SK-N-SH (cell line): ENCODE measurements at regions not wholly inside any gene's neighbourhood (a gene's known extent, or its start where the extent isn't known, plus 50 kb on each side); places are given as distances from the start of the nearest gene placed in this dataset.
"Not testable (repeated sequence)": the region's sequence is repeated elsewhere in the genome, so short reads cannot be mapped to it uniquely, and the experiment has no call there.

Experiments
- CTCF ChIA-PET: fragments of 300-600, 350-600 bp; formaldehyde crosslinking; extraction: SDS; loops from one replicate; lab custom pipeline; 2021; lab: Yijun Ruan, JAX
- POLR2A ChIA-PET: fragments of 350-600 bp; sonication (Branson Sonifier 250); formaldehyde crosslinking; extraction: SDS; loops from one replicate; lab custom pipeline; 2020; ENCODE audit warnings: antibody characterized with exemption, inconsistent platforms; lab: Yijun Ruan, JAX
- DNase-seq: peaks from one replicate; pipeline ENCODE4 v3.0.0; 2012
- H2AFZ ChIP-seq: fragments of 200-600 bp; sonication (generic); 2 replicates; pipeline ENCODE4 v1.8.1; 2016; ENCODE audit warnings: antibody characterized with exemption, mild to moderate bottlenecking, low read depth
- H3F3A ChIP-seq: fragments of 200-600 bp; sonication (generic); replicated peaks from 2 replicates; pipeline ENCODE3; 2016; ENCODE audit warnings: antibody characterized with exemption, mild to moderate bottlenecking; ENCODE audit not compliant: insufficient read depth
- H3K27ac ChIP-seq, 2 experiments: fragments of 200-500 bp in 1 of 2; fragments of 200-600 bp in 1 of 2; sonication (Bioruptor generic) in 1 of 2; sonication (generic), shearing (Covaris generic) in 1 of 2; 2 replicates each; pipeline versions ENCODE4 v1.5.1 to v1.6.1; 2014 to 2016; ENCODE audit warnings: low read depth in 2 of 2, inconsistent platforms in 1 of 2, low read length in 1 of 2, mild to moderate bottlenecking in 1 of 2, mixed read lengths in 1 of 2
- H3K27me3 ChIP-seq: fragments of 200-600 bp; sonication (generic), shearing (Covaris generic); 2 replicates; pipeline ENCODE4 v1.6.1; 2016; ENCODE audit warnings: mixed run types; ENCODE audit not compliant: insufficient read depth
- H3K36me3 ChIP-seq, 2 experiments: fragments of 200-500 bp in 1 of 2; fragments of 200-600 bp in 1 of 2; sonication (Bioruptor generic) in 1 of 2; sonication (generic) in 1 of 2; replicated peaks in 1 of 2; 2 replicates each; pipeline versions ENCODE3 to v1.5.1; 2014 to 2016; ENCODE audit warnings: low read length in 1 of 2, mild to moderate bottlenecking in 1 of 2; ENCODE audit not compliant: insufficient read depth in 2 of 2, control insufficient read depth in 1 of 2
- H3K4me1 ChIP-seq, 2 experiments: fragments of 200-500 bp in 1 of 2; fragments of 200-600 bp in 1 of 2; sonication (Bioruptor generic) in 1 of 2; sonication (generic), shearing (Covaris generic) in 1 of 2; 2 replicates each; pipeline versions ENCODE4 v1.5.1 to v1.6.1; 2014 to 2016; ENCODE audit warnings: low read depth in 1 of 2, low read length in 1 of 2, mixed run types in 1 of 2; ENCODE audit not compliant: insufficient read depth in 2 of 2, control insufficient read depth in 1 of 2
- H3K4me2 ChIP-seq: fragments of 200-600 bp; sonication (generic), shearing (Covaris generic); 2 replicates; pipeline ENCODE4 v1.6.1; 2017; ENCODE audit warnings: mixed run types
- H3K4me3 ChIP-seq, 2 experiments: fragments of 200-500 bp in 1 of 2; fragments of 200-600 bp in 1 of 2; sonication (Bioruptor generic) in 1 of 2; sonication (generic), shearing (Covaris generic) in 1 of 2; 2 replicates each; pipeline versions ENCODE4 v1.5.1 to v1.8.1; 2014 to 2016; ENCODE audit warnings: low read depth in 2 of 2, inconsistent platforms in 1 of 2, low read length in 1 of 2, mild to moderate bottlenecking in 1 of 2, mixed read lengths in 1 of 2, moderate library complexity in 1 of 2
- H3K79me2 ChIP-seq: fragments of 200-600 bp; sonication (generic); 2 replicates; pipeline ENCODE4 v1.8.1; 2017; ENCODE audit warnings: mild to moderate bottlenecking; ENCODE audit not compliant: insufficient read depth
- H3K9ac ChIP-seq: fragments of 200-600 bp; sonication (generic); 2 replicates; pipeline ENCODE4 v1.6.1; 2017; ENCODE audit warnings: mixed run types
- H3K9me2 ChIP-seq: fragments of 200-600 bp; sonication (generic); 2 replicates; pipeline ENCODE4 v1.6.1; 2017; ENCODE audit warnings: mixed run types
- H3K9me3 ChIP-seq: fragments of 200-600 bp; sonication (generic); 2 replicates; pipeline ENCODE4 v1.6.1; 2017; ENCODE audit warnings: mixed run types, mild to moderate bottlenecking, moderate library complexity
- H4K20me1 ChIP-seq: fragments of 200-600 bp; sonication (generic); 2 replicates; pipeline ENCODE4 v1.6.1; 2017; ENCODE audit warnings: mild to moderate bottlenecking, mixed run types; ENCODE audit not compliant: insufficient read depth
- CHD2 ChIP-seq: fragments of 150-350 bp; IDR thresholded peaks from 2 replicates; pipeline ENCODE4 v1.6.1; 2018; ENCODE audit warnings: low read length; ENCODE audit not compliant: partially characterized antibody
- CTCF ChIP-seq: fragments of 200-600 bp; sonication (generic); IDR thresholded peaks from 2 replicates; pipeline ENCODE4 v1.6.1; 2017; ENCODE audit warnings: antibody characterized with exemption, mild to moderate bottlenecking, moderate library complexity
- FOXJ3 ChIP-seq: sonication (generic); formaldehyde crosslinking; IDR thresholded peaks from 2 replicates; pipeline ENCODE4 v1.5.1; 2020; ENCODE audit warnings: mild to moderate bottlenecking, missing genetic modification reagents
- GABPA ChIP-seq: IDR thresholded peaks from 2 replicates; pipeline ENCODE4 v1.4.0; 2012; ENCODE audit warnings: low read depth, mild to moderate bottlenecking
- GATA2 ChIP-seq: sonication (generic); formaldehyde crosslinking; IDR thresholded peaks from 2 replicates; pipeline ENCODE4 v1.5.0; 2020; ENCODE audit warnings: mild to moderate bottlenecking, missing genetic modification reagents
- NRF1 ChIP-seq: IDR thresholded peaks from 2 replicates; pipeline ENCODE4 v1.6.1; 2012; ENCODE audit warnings: low read depth, mild to moderate bottlenecking, low read length
- POLR2AphosphoS5 ChIP-seq: IDR thresholded peaks from 2 replicates; pipeline ENCODE4 v1.6.1; 2012; ENCODE audit warnings: low read depth, low read length
- RAD21 ChIP-seq: IDR thresholded peaks from 2 replicates; pipeline ENCODE4 v1.6.1; 2012; ENCODE audit warnings: mild to moderate bottlenecking, low read length
- RCOR1 ChIP-seq: fragments of 150-350 bp; IDR thresholded peaks from 2 replicates; pipeline ENCODE4 v1.6.1; 2017; ENCODE audit warnings: antibody characterized with exemption, low read length
- REST ChIP-seq: IDR thresholded peaks from 2 replicates; pipeline ENCODE4 v1.6.1; 2012; ENCODE audit warnings: mild to moderate bottlenecking, low read depth, low read length, moderate library complexity
- SIN3A ChIP-seq: IDR thresholded peaks from 2 replicates; pipeline ENCODE4 v1.6.1; 2012; ENCODE audit warnings: low read depth, mild to moderate bottlenecking, low read length, moderate library complexity, borderline replicate concordance
- WGBS: methylation state at CpG from one replicate; pipeline ENCODE4 v1.1.6; 2017; ENCODE audit warnings: low lambda C conversion rate; 5-methylcytosine and 5-hydroxymethylcytosine counted together
- TF ChIP-seq, protein P1 (sequence below): IDR thresholded peaks from 2 replicates; pipeline ENCODE4; 2012

DNA sequence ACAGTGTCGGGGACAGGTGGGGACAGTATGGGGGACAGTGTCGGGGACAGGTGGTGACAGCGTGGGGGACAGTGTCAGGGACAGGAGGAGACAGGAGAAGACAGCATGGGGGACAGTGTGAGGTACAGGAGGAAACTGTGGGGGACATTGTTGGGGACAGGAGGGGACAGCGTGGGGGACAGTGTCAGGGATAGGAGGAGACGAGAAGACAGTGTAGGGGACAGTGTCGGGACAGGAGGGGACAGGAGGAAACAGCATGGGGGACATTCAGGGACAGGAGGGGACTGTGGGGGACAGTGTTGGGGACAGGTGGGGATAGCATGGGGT, 139.5 kb downstream of the TMEM121 start:
- ChIA-PET CTCF (no interaction called here), POLR2A (no interaction called here)
- H3K9me3 ChIP-seq, result no peaks in the 10 kb centered on the region
- WGBS, result 3% methylated on average over 6 of the region's 6 CpGs
- no peaks in the 10 kb centered on the region for H3K79me2 ChIP-seq
- H3K27ac ChIP-seq, result no peak overlapping the region
- no peak overlapping the region for H2AFZ ChIP-seq
- TF ChIP-seq GABPA, result no peak
- no peak for TF ChIP-seq POLR2AphosphoS5
- TF ChIP-seq CHD2, result no peak
- TF ChIP-seq CTCF, result no peak
- TF ChIP-seq NRF1, result no peak
- no peak for TF ChIP-seq RCOR1
- no peak for TF ChIP-seq GATA2 (CRISPR knock-in tag)
- no peak for TF ChIP-seq RAD21
- no peak for TF ChIP-seq FOXJ3 (CRISPR knock-in tag)
- no peaks in the 10 kb centered on the region for H3K36me3 ChIP-seq
- no peaks in the 10 kb centered on the region for H3K27me3 ChIP-seq
- DNase-seq, result no peak
- no peaks in the 10 kb centered on the region for H3K9me2 ChIP-seq
- H3K4me3 ChIP-seq, result no peak overlapping the region
- H4K20me1 ChIP-seq, result no peaks in the 10 kb centered on the region
- H3K9ac ChIP-seq, result no peak overlapping the region
- H3K4me2 ChIP-seq, result no peak overlapping the region
- H3K4me1 ChIP-seq, result no peaks in the 10 kb centered on the region; a peak in 1 of 4 replicates
- H3F3A ChIP-seq, result no peaks in the 10 kb centered on the region

GRCh38 chr14:105666420-105666819, 140.0 kb downstream of the TMEM121 start:
- Histone ChIP-seq H3K4me2 (no peak overlapping the region), H4K20me1 (no peaks in the 10 kb centered on the region), H3K9ac (no peak overlapping the region), H3K27ac (no peak overlapping the region), H2AFZ (no peak overlapping the region), H3K27me3 (no peaks in the 10 kb centered on the region), H3K4me3 (no peak overlapping the region), H3K9me3 (no peaks in the 10 kb centered on the region), H3K79me2 (no peaks in the 10 kb centered on the region), H3K9me2 (no peaks in the 10 kb centered on the region), H3K36me3 (no peaks in the 10 kb centered on the region)
- whole genome bisulfite sequencing, result 5% methylated on average over 6 of the region's 6 CpGs
- DNase-seq, result no peak
- no peak for TF ChIP-seq SIN3A
- TF ChIP-seq, protein P1, sequence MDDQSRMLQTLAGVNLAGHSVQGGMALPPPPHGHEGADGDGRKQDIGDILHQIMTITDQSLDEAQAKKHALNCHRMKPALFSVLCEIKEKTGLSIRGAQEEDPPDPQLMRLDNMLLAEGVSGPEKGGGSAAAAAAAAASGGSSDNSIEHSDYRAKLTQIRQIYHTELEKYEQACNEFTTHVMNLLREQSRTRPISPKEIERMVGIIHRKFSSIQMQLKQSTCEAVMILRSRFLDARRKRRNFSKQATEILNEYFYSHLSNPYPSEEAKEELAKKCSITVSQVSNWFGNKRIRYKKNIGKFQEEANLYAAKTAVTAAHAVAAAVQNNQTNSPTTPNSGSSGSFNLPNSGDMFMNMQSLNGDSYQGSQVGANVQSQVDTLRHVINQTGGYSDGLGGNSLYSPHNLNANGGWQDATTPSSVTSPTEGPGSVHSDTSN, result no peak
- no peak for TF ChIP-seq NRF1
- no peak for TF ChIP-seq REST
- TF ChIP-seq, all 33 proteins: peak for 0
- Histone ChIP-seq H3K4me1 (no peaks in the 10 kb centered on the region; a peak in 1 of 4 replicates), H3F3A (no peaks in the 10 kb centered on the region)
- POLR2A ChIA-PET, result no interaction called here
- CTCF ChIA-PET, result no interaction called here

GRCh38 chr14:105666991-105667662, 140.7 kb downstream of the TMEM121 start:
- DNase-seq, H3K27me3 ChIP-seq, H3K9me2 ChIP-seq, H3K27ac ChIP-seq, H3K79me2 ChIP-seq, H2AFZ ChIP-seq, POLR2A ChIA-PET, H3K9me3 ChIP-seq, H3F3A ChIP-seq, H3K9ac ChIP-seq, H4K20me1 ChIP-seq, H3K36me3 ChIP-seq, CTCF ChIA-PET, H3K4me3 ChIP-seq, H3K4me2 ChIP-seq, H3K4me1 ChIP-seq: not testable (repeated sequence)
- 22% methylated on average over 12 of the region's 29 CpGs for WGBS

- POLR2A ChIA-PET, H2AFZ ChIP-seq, H3K36me3 ChIP-seq, H3F3A ChIP-seq, DNase-seq, H3K9me2 ChIP-seq, CTCF ChIA-PET, H3K79me2 ChIP-seq, H3K9ac ChIP-seq, H3K27me3 ChIP-seq, H3K27ac ChIP-seq, H3K4me1 ChIP-seq, H3K9me3 ChIP-seq, H4K20me1 ChIP-seq, H3K4me3 ChIP-seq, H3K4me2 ChIP-seq: not testable (repeated sequence)
- 11% methylated on average over 4 of the region's 13 CpGs for WGBS
Observed at GRCh38 chr14:105667663-105668020, 141.3 kb downstream of the TMEM121 start.
